HepG2 (cell line): ENCODE measurements at regions not wholly inside any gene's neighbourhood (a gene's known extent, or its start where the extent isn't known, plus 50 kb on each side); places are given as distances from the start of the nearest gene placed in this dataset.

ENCODE experiments used
- BCL6 ChIP-seq: IDR thresholded peaks from 2 replicates; pipeline ENCODE4 v1.6.1; 2016; ENCODE audit warnings: missing genetic modification reagents, missing compliant biosample characterization
- DNMT1 ChIP-seq: sonication (generic); formaldehyde crosslinking; IDR thresholded peaks from 2 replicates; pipeline ENCODE4 v1.5.1; 2020; ENCODE audit warnings: mild to moderate bottlenecking, missing genetic modification reagents
- EEA1 ChIP-seq: sonication (generic); formaldehyde crosslinking; IDR thresholded peaks from 2 replicates; pipeline ENCODE4 v1.5.1; 2020; ENCODE audit warnings: mild to moderate bottlenecking, missing genetic modification reagents, borderline replicate concordance
- HDAC2 ChIP-seq: sonication (generic); formaldehyde crosslinking; IDR thresholded peaks from 2 replicates; pipeline ENCODE4 v1.4.0; 2020; ENCODE audit warnings: missing genetic modification reagents
- JUN ChIP-seq: sonication (generic); formaldehyde crosslinking; IDR thresholded peaks from 2 replicates; pipeline ENCODE4 v1.4.0; 2020; ENCODE audit warnings: mild to moderate bottlenecking, missing genetic modification reagents
- KDM5A ChIP-seq: fragments of 200-600 bp; sonication (generic); IDR thresholded peaks from 2 replicates; pipeline ENCODE4 v1.7.0; 2018; ENCODE audit warnings: antibody characterized with exemption, mild to moderate bottlenecking, low read length, borderline replicate concordance
- MED13 ChIP-seq: sonication (generic); formaldehyde crosslinking; IDR thresholded peaks from 2 replicates; pipeline ENCODE4 v1.5.0; 2020; ENCODE audit warnings: missing genetic modification reagents
- RFX3 ChIP-seq: IDR thresholded peaks from 2 replicates; pipeline ENCODE4 v1.6.1; 2016; ENCODE audit warnings: missing biosample characterization, missing genetic modification reagents
- RFXANK ChIP-seq: IDR thresholded peaks from 2 replicates; pipeline ENCODE4 v1.6.1; 2016
- TRAFD1 ChIP-seq: sonication (generic); formaldehyde crosslinking; IDR thresholded peaks from 2 replicates; pipeline ENCODE4 v1.5.1; 2020; ENCODE audit warnings: missing genetic modification reagents, mild to moderate bottlenecking, borderline replicate concordance
- ZNF136 ChIP-seq: sonication (generic); formaldehyde crosslinking; IDR thresholded peaks from 2 replicates; pipeline ENCODE4 v1.8.1; 2022; ENCODE audit warnings: low read depth, mild to moderate bottlenecking, moderate library complexity, missing genetic modification reagents
- ZNF33A ChIP-seq: sonication (generic); formaldehyde crosslinking; IDR thresholded peaks from 2 replicates; pipeline ENCODE4 v1.5.1; 2020; ENCODE audit warnings: missing genetic modification reagents, mild to moderate bottlenecking, moderate library complexity, borderline replicate concordance
- ZNF383 ChIP-seq: sonication (generic); formaldehyde crosslinking; IDR thresholded peaks from 2 replicates; pipeline ENCODE4 v1.4.0; 2020; ENCODE audit warnings: missing genetic modification reagents, mild to moderate bottlenecking, borderline replicate concordance
- ZNF720 ChIP-seq: sonication (generic); formaldehyde crosslinking; IDR thresholded peaks from 2 replicates; pipeline ENCODE4 v1.4.0; 2020; ENCODE audit warnings: missing genetic modification reagents
- ZNF773 ChIP-seq: sonication (generic); formaldehyde crosslinking; IDR thresholded peaks from 2 replicates; pipeline ENCODE4 v1.4.0; 2020; ENCODE audit warnings: missing genetic modification reagents, borderline replicate concordance
- TF ChIP-seq, protein P1 (sequence below): sonication (generic); formaldehyde crosslinking; IDR thresholded peaks from 2 replicates; pipeline ENCODE4 v1.4.0; 2020; ENCODE audit warnings: missing genetic modification reagents
- TF ChIP-seq, protein P2 (sequence below): IDR thresholded peaks from 2 replicates; pipeline ENCODE4 v1.6.1; 2012; ENCODE audit warnings: low read length, improper control_type of control experiment
- TF ChIP-seq, protein P3 (sequence below): sonication (generic); formaldehyde crosslinking; IDR thresholded peaks from 2 replicates; pipeline ENCODE4 v1.5.0; 2020; ENCODE audit warnings: missing genetic modification reagents
- TF ChIP-seq, protein P4 (sequence below): sonication (generic); formaldehyde crosslinking; conservative IDR thresholded peaks from 2 replicates; pipeline ENCODE4 v1.4.0; 2020; ENCODE audit warnings: missing genetic modification reagents

DNA sequence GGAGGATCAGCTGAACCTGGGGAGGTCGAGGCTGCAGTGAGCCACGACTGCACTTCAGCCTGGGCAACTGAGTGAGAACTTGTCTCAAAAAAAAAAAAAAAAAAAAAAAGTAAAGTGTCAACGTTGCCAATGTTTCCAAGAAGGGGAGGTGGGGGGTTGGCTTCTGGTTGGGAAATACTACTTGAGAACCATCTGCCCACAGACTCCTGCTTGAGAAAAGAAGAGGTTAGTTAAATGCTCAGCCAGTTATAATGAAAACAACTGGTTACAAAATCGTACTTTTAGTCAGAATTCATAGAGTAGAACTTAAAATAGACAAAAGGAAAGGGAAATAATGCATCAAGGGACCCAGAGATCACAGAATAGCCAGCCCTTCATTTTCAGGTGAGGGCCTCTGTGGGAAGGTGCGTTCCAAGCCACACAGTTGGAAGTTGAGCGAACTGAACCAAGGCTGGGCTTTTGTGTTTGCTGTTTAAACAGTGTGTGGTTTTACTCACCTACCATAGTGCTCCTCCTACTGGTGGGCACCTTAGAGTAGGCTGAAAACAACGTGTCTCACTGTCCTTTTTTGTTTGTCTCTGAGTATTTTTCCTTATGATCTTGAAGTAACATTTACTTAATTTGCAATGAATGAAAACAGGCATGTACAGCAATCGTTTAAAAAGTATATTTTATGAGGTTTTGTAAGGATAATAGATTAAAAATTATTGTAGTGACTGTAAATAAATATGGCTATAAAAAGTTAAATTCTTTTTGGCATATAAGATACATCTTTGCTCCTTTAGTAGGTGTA lies 200.7 kb downstream of the BCAS1 start (continued):
- TF ChIP-seq MED13 (peak; percentile 66; the same call in 1 of the 2 replicates), ZNF136 (CRISPR knock-in tag) (no peak), EEA1 (CRISPR knock-in tag) (no peak), KDM5A (0 out of 2 replicates have a peak, but pooled peaks have one; percentile 24), BCL6 (peak; percentile 76), HDAC2 (CRISPR knock-in tag) (peak; percentile 94), ZNF720 (CRISPR knock-in tag) (no peak), JUN (no peak), RFX3 (no peak), RFXANK (CRISPR knock-in tag) (no peak), TRAFD1 (0 out of 2 replicates have a peak, but pooled peaks have one; percentile 58), ZNF383 (CRISPR knock-in tag) (no peak), ZNF773 (CRISPR knock-in tag) (no peak), ZNF33A (CRISPR knock-in tag) (no peak), DNMT1 (CRISPR knock-in tag) (0 out of 2 replicates have a peak, but pooled peaks have one; percentile 29)
- TF ChIP-seq, protein P1, sequence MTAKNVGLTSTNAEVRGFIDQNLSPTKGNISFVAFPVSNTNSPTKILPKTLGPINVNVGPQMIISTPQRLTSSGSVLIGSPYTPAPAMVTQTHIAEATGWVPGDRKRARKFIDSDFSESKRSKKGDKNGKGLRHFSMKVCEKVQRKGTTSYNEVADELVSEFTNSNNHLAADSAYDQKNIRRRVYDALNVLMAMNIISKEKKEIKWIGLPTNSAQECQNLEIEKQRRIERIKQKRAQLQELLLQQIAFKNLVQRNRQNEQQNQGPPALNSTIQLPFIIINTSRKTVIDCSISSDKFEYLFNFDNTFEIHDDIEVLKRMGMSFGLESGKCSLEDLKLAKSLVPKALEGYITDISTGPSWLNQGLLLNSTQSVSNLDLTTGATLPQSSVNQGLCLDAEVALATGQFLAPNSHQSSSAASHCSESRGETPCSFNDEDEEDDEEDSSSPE (CRISPR knock-in tag): peak; percentile 60
- TF ChIP-seq, protein P2, sequence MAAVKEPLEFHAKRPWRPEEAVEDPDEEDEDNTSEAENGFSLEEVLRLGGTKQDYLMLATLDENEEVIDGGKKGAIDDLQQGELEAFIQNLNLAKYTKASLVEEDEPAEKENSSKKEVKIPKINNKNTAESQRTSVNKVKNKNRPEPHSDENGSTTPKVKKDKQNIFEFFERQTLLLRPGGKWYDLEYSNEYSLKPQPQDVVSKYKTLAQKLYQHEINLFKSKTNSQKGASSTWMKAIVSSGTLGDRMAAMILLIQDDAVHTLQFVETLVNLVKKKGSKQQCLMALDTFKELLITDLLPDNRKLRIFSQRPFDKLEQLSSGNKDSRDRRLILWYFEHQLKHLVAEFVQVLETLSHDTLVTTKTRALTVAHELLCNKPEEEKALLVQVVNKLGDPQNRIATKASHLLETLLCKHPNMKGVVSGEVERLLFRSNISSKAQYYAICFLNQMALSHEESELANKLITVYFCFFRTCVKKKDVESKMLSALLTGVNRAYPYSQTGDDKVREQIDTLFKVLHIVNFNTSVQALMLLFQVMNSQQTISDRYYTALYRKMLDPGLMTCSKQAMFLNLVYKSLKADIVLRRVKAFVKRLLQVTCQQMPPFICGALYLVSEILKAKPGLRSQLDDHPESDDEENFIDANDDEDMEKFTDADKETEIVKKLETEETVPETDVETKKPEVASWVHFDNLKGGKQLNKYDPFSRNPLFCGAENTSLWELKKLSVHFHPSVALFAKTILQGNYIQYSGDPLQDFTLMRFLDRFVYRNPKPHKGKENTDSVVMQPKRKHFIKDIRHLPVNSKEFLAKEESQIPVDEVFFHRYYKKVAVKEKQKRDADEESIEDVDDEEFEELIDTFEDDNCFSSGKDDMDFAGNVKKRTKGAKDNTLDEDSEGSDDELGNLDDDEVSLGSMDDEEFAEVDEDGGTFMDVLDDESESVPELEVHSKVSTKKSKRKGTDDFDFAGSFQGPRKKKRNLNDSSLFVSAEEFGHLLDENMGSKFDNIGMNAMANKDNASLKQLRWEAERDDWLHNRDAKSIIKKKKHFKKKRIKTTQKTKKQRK: no peak
- TF ChIP-seq, protein P3, sequence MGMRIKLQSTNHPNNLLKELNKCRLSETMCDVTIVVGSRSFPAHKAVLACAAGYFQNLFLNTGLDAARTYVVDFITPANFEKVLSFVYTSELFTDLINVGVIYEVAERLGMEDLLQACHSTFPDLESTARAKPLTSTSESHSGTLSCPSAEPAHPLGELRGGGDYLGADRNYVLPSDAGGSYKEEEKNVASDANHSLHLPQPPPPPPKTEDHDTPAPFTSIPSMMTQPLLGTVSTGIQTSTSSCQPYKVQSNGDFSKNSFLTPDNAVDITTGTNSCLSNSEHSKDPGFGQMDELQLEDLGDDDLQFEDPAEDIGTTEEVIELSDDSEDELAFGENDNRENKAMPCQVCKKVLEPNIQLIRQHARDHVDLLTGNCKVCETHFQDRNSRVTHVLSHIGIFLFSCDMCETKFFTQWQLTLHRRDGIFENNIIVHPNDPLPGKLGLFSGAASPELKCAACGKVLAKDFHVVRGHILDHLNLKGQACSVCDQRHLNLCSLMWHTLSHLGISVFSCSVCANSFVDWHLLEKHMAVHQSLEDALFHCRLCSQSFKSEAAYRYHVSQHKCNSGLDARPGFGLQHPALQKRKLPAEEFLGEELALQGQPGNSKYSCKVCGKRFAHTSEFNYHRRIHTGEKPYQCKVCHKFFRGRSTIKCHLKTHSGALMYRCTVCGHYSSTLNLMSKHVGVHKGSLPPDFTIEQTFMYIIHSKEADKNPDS (CRISPR knock-in tag): peak; percentile 81
- TF ChIP-seq, protein P4, sequence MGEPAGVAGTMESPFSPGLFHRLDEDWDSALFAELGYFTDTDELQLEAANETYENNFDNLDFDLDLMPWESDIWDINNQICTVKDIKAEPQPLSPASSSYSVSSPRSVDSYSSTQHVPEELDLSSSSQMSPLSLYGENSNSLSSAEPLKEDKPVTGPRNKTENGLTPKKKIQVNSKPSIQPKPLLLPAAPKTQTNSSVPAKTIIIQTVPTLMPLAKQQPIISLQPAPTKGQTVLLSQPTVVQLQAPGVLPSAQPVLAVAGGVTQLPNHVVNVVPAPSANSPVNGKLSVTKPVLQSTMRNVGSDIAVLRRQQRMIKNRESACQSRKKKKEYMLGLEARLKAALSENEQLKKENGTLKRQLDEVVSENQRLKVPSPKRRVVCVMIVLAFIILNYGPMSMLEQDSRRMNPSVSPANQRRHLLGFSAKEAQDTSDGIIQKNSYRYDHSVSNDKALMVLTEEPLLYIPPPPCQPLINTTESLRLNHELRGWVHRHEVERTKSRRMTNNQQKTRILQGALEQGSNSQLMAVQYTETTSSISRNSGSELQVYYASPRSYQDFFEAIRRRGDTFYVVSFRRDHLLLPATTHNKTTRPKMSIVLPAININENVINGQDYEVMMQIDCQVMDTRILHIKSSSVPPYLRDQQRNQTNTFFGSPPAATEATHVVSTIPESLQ: peak; percentile 88; the same call in 1 of the 2 replicates
